Nephron (organoid): ENCODE measurements at regions not wholly inside any gene's neighbourhood (a gene's known extent, or its start where the extent isn't known, plus 50 kb on each side); places are given as distances from the start of the nearest gene placed in this dataset.

ENCODE experiments used
- H3K27ac Mint-ChIP-seq, 3 experiments: 2 replicates each; pipeline ENCODE4 v1.8.0; 2020; ENCODE audit warnings: mixed read lengths in 3 of 3, mild to moderate bottlenecking in 2 of 3, moderate library complexity in 1 of 3
- H3K27me3 Mint-ChIP-seq: 2 replicates; pipeline ENCODE4 v1.8.0; 2021; ENCODE audit warnings: low read depth, mild to moderate bottlenecking, moderate library complexity, mixed read lengths
- H3K36me3 Mint-ChIP-seq: 2 replicates; pipeline ENCODE4 v1.8.0; 2020; ENCODE audit warnings: low read depth, mixed read lengths
- H3K4me1 Mint-ChIP-seq: 2 replicates; pipeline ENCODE4 v1.8.0; 2020; ENCODE audit warnings: mixed read lengths
- H3K4me3 Mint-ChIP-seq, 3 experiments: 2 replicates each; pipeline ENCODE4 v1.8.0; 2020; ENCODE audit warnings: mild to moderate bottlenecking in 3 of 3, mixed read lengths in 3 of 3, moderate library complexity in 2 of 3
- H3K9me3 Mint-ChIP-seq: 2 replicates; pipeline ENCODE4 v1.8.0; 2020; ENCODE audit warnings: mixed read lengths
- CTCF ChIP-seq, 3 experiments: fragments of 200-600 bp; sonication (generic); IDR thresholded peaks; one replicate each; pipeline ENCODE4 v1.5.0; 2021; ENCODE audit warnings: antibody characterized with exemption in 3 of 3; ENCODE audit not compliant: unreplicated experiment in 3 of 3

- no peak for TF ChIP-seq CTCF (IDR thresholded peaks at IDR 0.05; ENCODE audit: unreplicated experiment in 3 of 3)
- H3K27ac Mint-ChIP-seq = no peak overlapping the region
- H3K36me3 Mint-ChIP-seq = no peaks in the 10 kb centered on the region
- peaks cover 3% of the 10 kb centered on the region for H3K27me3 Mint-ChIP-seq
- H3K4me1 Mint-ChIP-seq = peaks cover 2% of the 10 kb centered on the region
- no peak overlapping the region for H3K4me3 Mint-ChIP-seq
- no peaks in the 10 kb centered on the region for H3K9me3 Mint-ChIP-seq
These were observed 2272.0 kb downstream of the PCDH9 start for GRCh38 chr13:64958106-64958505.

GRCh38 chr13:64938660-64939059, 2291.5 kb downstream of the PCDH9 start:
- Mint-ChIP-seq H3K4me3 (no peak overlapping the region), H3K9me3 (no peaks in the 10 kb centered on the region), H3K36me3 (no peaks in the 10 kb centered on the region), H3K27ac (no peak overlapping the region), H3K4me1 (no peaks in the 10 kb centered on the region), H3K27me3 (no peaks in the 10 kb centered on the region)
- no peak for TF ChIP-seq CTCF (IDR thresholded peaks at IDR 0.05; ENCODE audit: unreplicated experiment in 3 of 3)

GRCh38 chr13:64937302-64937701, 2292.8 kb downstream of the PCDH9 start:
- TF ChIP-seq CTCF (IDR thresholded peaks at IDR 0.05; ENCODE audit: unreplicated experiment in 3 of 3) = no peak
- Mint-ChIP-seq H3K27me3 (no peaks in the 10 kb centered on the region), H3K36me3 (no peaks in the 10 kb centered on the region), H3K27ac (no peak overlapping the region), H3K4me3 (no peak overlapping the region), H3K4me1 (no peaks in the 10 kb centered on the region), H3K9me3 (no peaks in the 10 kb centered on the region)

GRCh38 chr13:64936879-64937278, 2293.3 kb downstream of the PCDH9 start:
- no peaks in the 10 kb centered on the region for H3K27me3 Mint-ChIP-seq
- no peak overlapping the region for H3K27ac Mint-ChIP-seq
- H3K4me3 Mint-ChIP-seq = no peak overlapping the region
- no peaks in the 10 kb centered on the region for H3K4me1 Mint-ChIP-seq
- H3K9me3 Mint-ChIP-seq = no peaks in the 10 kb centered on the region
- H3K36me3 Mint-ChIP-seq = no peaks in the 10 kb centered on the region
- TF ChIP-seq CTCF (IDR thresholded peaks at IDR 0.05; ENCODE audit: unreplicated experiment in 3 of 3) = no peak

- no peaks in the 10 kb centered on the region for H3K36me3 Mint-ChIP-seq
- no peaks in the 10 kb centered on the region for H3K27me3 Mint-ChIP-seq
- no peaks in the 10 kb centered on the region for H3K4me1 Mint-ChIP-seq
- H3K4me3 Mint-ChIP-seq = no peak overlapping the region
- H3K27ac Mint-ChIP-seq = no peak overlapping the region
- no peak for TF ChIP-seq CTCF (IDR thresholded peaks at IDR 0.05; ENCODE audit: unreplicated experiment in 3 of 3)
- no peaks in the 10 kb centered on the region for H3K9me3 Mint-ChIP-seq
These were observed 2294.7 kb downstream of the PCDH9 start for GRCh38 chr13:64935441-64935840.

GRCh38 chr13:64934569-64935362, 2295.4 kb downstream of the PCDH9 start:
- TF ChIP-seq CTCF (IDR thresholded peaks at IDR 0.05; ENCODE audit: unreplicated experiment in 3 of 3) = no peak

More at GRCh38 chr13:64934569-64935362, 2295.4 kb downstream of the PCDH9 start:
- H3K36me3 Mint-ChIP-seq = no peaks in the 10 kb centered on the region
- no peaks in the 10 kb centered on the region for H3K27me3 Mint-ChIP-seq
- no peak overlapping the region for H3K27ac Mint-ChIP-seq
- no peaks in the 10 kb centered on the region for H3K4me1 Mint-ChIP-seq
- H3K9me3 Mint-ChIP-seq = no peaks in the 10 kb centered on the region
- H3K4me3 Mint-ChIP-seq = no peak overlapping the region
